H9 (cell line): ENCODE measurements at regions not wholly inside any gene's neighbourhood (a gene's known extent, or its start where the extent isn't known, plus 50 kb on each side); places are given as distances from the start of the nearest gene placed in this dataset.

Source experiments
- DNase-seq: peaks from one replicate; pipeline ENCODE4 v3.0.0-alpha.2; 2017
- H2AFZ ChIP-seq: one replicate; pipeline ENCODE4 v1.6.1; 2013; ENCODE audit warnings: mild to moderate bottlenecking, low read length, control low read depth, moderate library complexity
- H2AK5ac ChIP-seq: 2 replicates; pipeline ENCODE4 v1.6.1; 2013; ENCODE audit warnings: low read length, control low read depth, mixed read lengths; ENCODE audit not compliant: insufficient read length
- H2BK120ac ChIP-seq: one replicate; pipeline ENCODE4 v1.6.1; 2013; ENCODE audit warnings: low read depth, mild to moderate bottlenecking, low read length, control low read depth, inconsistent platforms; ENCODE audit not compliant: poor library complexity, severe bottlenecking
- H2BK12ac ChIP-seq: 2 replicates; pipeline ENCODE4 v1.6.1; 2013; ENCODE audit warnings: low read length, control low read depth, mixed read lengths, low read depth; ENCODE audit not compliant: insufficient read length
- H2BK15ac ChIP-seq: 2 replicates; pipeline ENCODE4 v1.6.1; 2013; ENCODE audit warnings: low read depth, low read length, control low read depth
- H2BK20ac ChIP-seq: one replicate; pipeline ENCODE4 v1.6.1; 2013; ENCODE audit warnings: low read depth, mild to moderate bottlenecking, low read length, control low read depth, inconsistent platforms; ENCODE audit not compliant: poor library complexity, severe bottlenecking
- H2BK5ac ChIP-seq: 2 replicates; pipeline ENCODE4 v1.6.1; 2013; ENCODE audit warnings: low read length, control low read depth, mixed read lengths; ENCODE audit not compliant: insufficient read length
- H3K14ac ChIP-seq: 2 replicates; pipeline ENCODE4 v1.6.1; 2013; ENCODE audit warnings: low read length, control low read depth; ENCODE audit not compliant: insufficient read depth
- H3K18ac ChIP-seq: 2 replicates; pipeline ENCODE4 v1.6.1; 2013; ENCODE audit warnings: low read depth, mild to moderate bottlenecking, mixed read lengths, low read length, control low read depth; ENCODE audit not compliant: insufficient read length
- H3K23ac ChIP-seq: 2 replicates; pipeline ENCODE4 v1.6.1; 2013; ENCODE audit warnings: low read length, control low read depth, mixed read lengths, low read depth; ENCODE audit not compliant: insufficient read length
- H3K23me2 ChIP-seq: 2 replicates; pipeline ENCODE4 v1.6.1; 2013; ENCODE audit warnings: low read depth, mild to moderate bottlenecking, mixed read lengths, low read length, control low read depth; ENCODE audit not compliant: insufficient read length, poor library complexity, severe bottlenecking
- H3K27ac ChIP-seq: 2 replicates; pipeline ENCODE4 v1.5.1; 2013; ENCODE audit warnings: low read length, control low read depth, mixed read lengths, low read depth; ENCODE audit not compliant: insufficient read length
- H3K27me3 ChIP-seq: 2 replicates; pipeline ENCODE4 v1.6.1; 2013; ENCODE audit warnings: low read length, control low read depth, inconsistent platforms; ENCODE audit not compliant: insufficient read depth
- H3K4ac ChIP-seq: 2 replicates; pipeline ENCODE4 v1.6.1; 2013; ENCODE audit warnings: low read depth, mild to moderate bottlenecking, control low read depth, inconsistent platforms, low read length, moderate library complexity
- H3K4me1 ChIP-seq: 2 replicates; pipeline ENCODE4 v1.6.1; 2013; ENCODE audit warnings: low read length, control low read depth, inconsistent platforms; ENCODE audit not compliant: insufficient read depth
- H3K4me2 ChIP-seq: 2 replicates; pipeline ENCODE4 v1.6.1; 2013; ENCODE audit warnings: low read length, control low read depth, mixed read lengths; ENCODE audit not compliant: insufficient read length, insufficient read depth
- H3K56ac ChIP-seq: 2 replicates; pipeline ENCODE4 v1.6.1; 2013; ENCODE audit warnings: low read depth, mild to moderate bottlenecking, mixed read lengths, low read length, control low read depth; ENCODE audit not compliant: insufficient read length
- H3K79me1 ChIP-seq: 2 replicates; pipeline ENCODE4 v1.6.1; 2013; ENCODE audit warnings: low read depth, mild to moderate bottlenecking, moderate library complexity, low read length, control low read depth, inconsistent platforms; ENCODE audit not compliant: insufficient read depth, poor library complexity, severe bottlenecking
- H3K79me2 ChIP-seq: 2 replicates; pipeline ENCODE4 v1.6.1; 2013; ENCODE audit warnings: low read length, control low read depth, inconsistent platforms; ENCODE audit not compliant: insufficient read depth
- H3K9ac ChIP-seq: 2 replicates; pipeline ENCODE4 v1.6.1; 2013; ENCODE audit warnings: low read length, control low read depth, mixed read lengths; ENCODE audit not compliant: insufficient read length; ENCODE audit errors: extremely low read depth
- H3K9me3 ChIP-seq: one replicate; pipeline ENCODE4 v1.6.1; 2013; ENCODE audit warnings: low read depth, low read length, inconsistent platforms; ENCODE audit not compliant: control insufficient read depth
- H3T11ph ChIP-seq: one replicate; pipeline ENCODE4 v1.6.1; 2013; ENCODE audit warnings: mild to moderate bottlenecking, low read length, control low read depth, inconsistent platforms
- H4K20me1 ChIP-seq: one replicate; pipeline ENCODE4 v1.6.1; 2013; ENCODE audit not compliant: control insufficient read depth, insufficient read length, insufficient read depth
- H4K5ac ChIP-seq: 2 replicates; pipeline ENCODE4 v1.6.1; 2013; ENCODE audit warnings: low read depth, mild to moderate bottlenecking, mixed read lengths, low read length, control low read depth; ENCODE audit not compliant: insufficient read length
- H4K8ac ChIP-seq: replicated peaks from 2 replicates; pipeline ENCODE4 v1.6.1; 2013; ENCODE audit warnings: low read length, control low read depth, mixed read lengths, low read depth; ENCODE audit not compliant: insufficient read length
- H4K91ac ChIP-seq: 2 replicates; pipeline ENCODE4 v1.6.1; 2013; ENCODE audit warnings: low read depth, mild to moderate bottlenecking, moderate library complexity, mixed read lengths, low read length, control low read depth; ENCODE audit not compliant: insufficient read length
- H3K27ac Mint-ChIP-seq, 3 experiments: 2 replicates in 2 of 3; 3 replicates in 1 of 3; pipeline ENCODE4 v1.8.0; 2020 to 2021; ENCODE audit warnings: mixed read lengths in 3 of 3, mild to moderate bottlenecking in 1 of 3, moderate library complexity in 1 of 3
- H3K27me3 Mint-ChIP-seq: 2 replicates; pipeline ENCODE4 v1.8.0; 2021; ENCODE audit warnings: low read depth, mild to moderate bottlenecking, moderate library complexity, mixed read lengths
- H3K36me3 Mint-ChIP-seq, 3 experiments: 2 replicates in 2 of 3; 3 replicates in 1 of 3; pipeline ENCODE4 v1.8.0; 2020 to 2021; ENCODE audit warnings: low read depth in 3 of 3, mixed read lengths in 3 of 3; ENCODE audit not compliant: insufficient read depth in 1 of 3
- H3K4me1 Mint-ChIP-seq, 2 experiments: 2 replicates each; pipeline ENCODE4 v1.8.0; 2020; ENCODE audit warnings: mixed read lengths in 2 of 2
- H3K4me3 Mint-ChIP-seq, 2 experiments: 2 replicates in 1 of 2; 3 replicates in 1 of 2; pipeline ENCODE4 v1.8.0; 2020 to 2021; ENCODE audit warnings: mild to moderate bottlenecking in 2 of 2, mixed read lengths in 2 of 2, moderate library complexity in 1 of 2
- H3K9me3 Mint-ChIP-seq, 2 experiments: 2 replicates in 1 of 2; 3 replicates in 1 of 2; pipeline ENCODE4 v1.8.0; 2020; ENCODE audit warnings: mild to moderate bottlenecking in 2 of 2, mixed read lengths in 2 of 2, moderate library complexity in 1 of 2
- WGBS: extraction: QIAGEN DNeasy Blood & Tissue Kit; methylation state at CpG from one replicate; pipeline ENCODE4 v1.1.7; 2013; ENCODE audit warnings: missing lambda C conversion rate, low lambda C conversion rate, mixed read lengths; ENCODE audit not compliant: insufficient read length; ENCODE audit errors: extremely low coverage; 5-methylcytosine and 5-hydroxymethylcytosine counted together
- TF ChIP-seq, protein P1 (sequence below): fragments of 200-600 bp; sonication (generic); conservative IDR thresholded peaks from 3 replicates; pipeline ENCODE4 v1.8.0; 2021; ENCODE audit warnings: antibody characterized with exemption, mild to moderate bottlenecking

DNA sequence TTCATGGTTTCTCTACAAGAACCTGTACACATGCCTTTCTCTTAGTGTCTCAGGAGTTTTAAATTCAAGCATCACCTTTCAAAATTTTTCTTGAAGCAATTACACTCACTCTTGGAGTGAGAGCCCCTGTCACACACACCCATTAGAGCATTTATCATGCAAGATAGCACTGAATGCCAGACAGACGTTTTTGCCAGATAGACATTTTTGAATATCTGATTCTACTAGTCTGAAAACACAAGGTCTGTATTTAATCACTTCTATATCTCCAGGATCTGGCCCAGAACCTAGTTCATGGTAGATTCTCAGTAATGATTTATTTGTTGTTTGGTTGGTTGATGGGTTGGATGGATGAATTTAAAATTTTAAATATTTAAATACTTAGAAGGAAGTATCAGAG lies 60.9 kb upstream of the PDE1C start:
- no peaks in the 10 kb centered on the region for H4K20me1 ChIP-seq
- H2AK5ac ChIP-seq: no peak overlapping the region
- no peak overlapping the region for H4K8ac ChIP-seq
- no peaks in the 10 kb centered on the region for H3K79me2 ChIP-seq
- H3K4me2 ChIP-seq: no peak overlapping the region
- H3K14ac ChIP-seq: no peak overlapping the region
- Mint-ChIP-seq H3K27me3 (peaks cover 4% of the 10 kb centered on the region; the same call in 1 of the 2 replicates), H3K27ac (no peak overlapping the region), H3K36me3 (peaks cover 0 to 7% (median 0%) of the 10 kb centered on the region in 3 experiments; a peak in 2 of 7 replicates), H3K9me3 (peaks cover 16% of the 10 kb centered on the region in 2 experiments), H3K4me1 (peaks cover 12 to 14% of the 10 kb centered on the region in 2 experiments), H3K4me3 (no peak overlapping the region)
- WGBS: no CpG with 5 or more reads among the region's 1 CpG
- no peak overlapping the region for H3K23ac ChIP-seq
- H3K23me2 ChIP-seq: no peaks in the 10 kb centered on the region
- no peak overlapping the region for H2BK20ac ChIP-seq
- H2BK120ac ChIP-seq: no peak overlapping the region
- H3T11ph ChIP-seq: no peak overlapping the region
- no peak overlapping the region for H3K27ac ChIP-seq
- H3K9ac ChIP-seq: no peak overlapping the region
- H2AFZ ChIP-seq: no peak overlapping the region
- no peak overlapping the region for H3K18ac ChIP-seq
- no peak overlapping the region for H4K91ac ChIP-seq
- no peak for DNase-seq
- H3K4ac ChIP-seq: no peak overlapping the region
- H3K79me1 ChIP-seq: no peaks in the 10 kb centered on the region
- H3K9me3 ChIP-seq: no peaks in the 10 kb centered on the region
- no peak overlapping the region for H3K56ac ChIP-seq
- H2BK12ac ChIP-seq: no peak overlapping the region
- TF ChIP-seq, protein P1, sequence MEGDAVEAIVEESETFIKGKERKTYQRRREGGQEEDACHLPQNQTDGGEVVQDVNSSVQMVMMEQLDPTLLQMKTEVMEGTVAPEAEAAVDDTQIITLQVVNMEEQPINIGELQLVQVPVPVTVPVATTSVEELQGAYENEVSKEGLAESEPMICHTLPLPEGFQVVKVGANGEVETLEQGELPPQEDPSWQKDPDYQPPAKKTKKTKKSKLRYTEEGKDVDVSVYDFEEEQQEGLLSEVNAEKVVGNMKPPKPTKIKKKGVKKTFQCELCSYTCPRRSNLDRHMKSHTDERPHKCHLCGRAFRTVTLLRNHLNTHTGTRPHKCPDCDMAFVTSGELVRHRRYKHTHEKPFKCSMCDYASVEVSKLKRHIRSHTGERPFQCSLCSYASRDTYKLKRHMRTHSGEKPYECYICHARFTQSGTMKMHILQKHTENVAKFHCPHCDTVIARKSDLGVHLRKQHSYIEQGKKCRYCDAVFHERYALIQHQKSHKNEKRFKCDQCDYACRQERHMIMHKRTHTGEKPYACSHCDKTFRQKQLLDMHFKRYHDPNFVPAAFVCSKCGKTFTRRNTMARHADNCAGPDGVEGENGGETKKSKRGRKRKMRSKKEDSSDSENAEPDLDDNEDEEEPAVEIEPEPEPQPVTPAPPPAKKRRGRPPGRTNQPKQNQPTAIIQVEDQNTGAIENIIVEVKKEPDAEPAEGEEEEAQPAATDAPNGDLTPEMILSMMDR: no peak
- H3K27me3 ChIP-seq: no peaks in the 10 kb centered on the region
- no peak overlapping the region for H2BK15ac ChIP-seq
- H3K4me1 ChIP-seq: no peaks in the 10 kb centered on the region; the same call in 1 of the 2 replicates
- H2BK5ac ChIP-seq: no peak overlapping the region
- no peak overlapping the region for H4K5ac ChIP-seq
